Fibroblast of upper back skin (primary cell): ENCODE measurements at regions not wholly inside any gene's neighbourhood (a gene's known extent, or its start where the extent isn't known, plus 50 kb on each side); places are given as distances from the start of the nearest gene placed in this dataset.
A peak's percentile ranks its signal among the peaks of the same experiment; 100 is the strongest.

Experiments used
- DNase-seq: peaks from one replicate; pipeline ENCODE4 v3.0.0-alpha.2; 2013

GRCh38 chr5:173767574-173768266 is 120.4 kb upstream of the CPEB4 start:
- DNase-seq, result no peak

GRCh38 chr5:173768267-173768806 is 119.8 kb upstream of the CPEB4 start:
- DNase-seq, result no peak

- no peak for DNase-seq
Observed at GRCh38 chr5:173768891-173769290, 119.3 kb upstream of the CPEB4 start.

GRCh38 chr5:173770637-173771036 is 117.5 kb upstream of the CPEB4 start:
- no peak for DNase-seq

- DNase-seq, result peak; percentile 18
Observed at GRCh38 chr5:173771121-173771724, 116.9 kb upstream of the CPEB4 start.

- DNase-seq, result no peak
Observed at GRCh38 chr5:173771725-173772383, 116.3 kb upstream of the CPEB4 start.

- no peak for DNase-seq
Observed at GRCh38 chr5:173772384-173773059, 115.6 kb upstream of the CPEB4 start.

- no peak for DNase-seq
Observed at GRCh38 chr5:173774271-173774761, 113.8 kb upstream of the CPEB4 start.

GRCh38 chr5:173775261-173776197 is 112.6 kb upstream of the CPEB4 start:
- DNase-seq, result no peak

- no peak for DNase-seq
Observed at GRCh38 chr5:173777149-173777548, 111.0 kb upstream of the CPEB4 start.

GRCh38 chr5:173777674-173778073 is 110.5 kb upstream of the CPEB4 start:
- no peak for DNase-seq

GRCh38 chr5:173778152-173778782 is 109.9 kb upstream of the CPEB4 start:
- no peak for DNase-seq

GRCh38 chr5:173778784-173779304 is 109.3 kb upstream of the CPEB4 start:
- DNase-seq, result no peak

- no peak for DNase-seq
Observed at GRCh38 chr5:173780235-173781234, 107.6 kb upstream of the CPEB4 start.

GRCh38 chr5:173781432-173781815 is 106.7 kb upstream of the CPEB4 start:
- DNase-seq, result no peak

- peak; percentile 73 for DNase-seq
Observed at GRCh38 chr5:173781816-173782670, 106.1 kb upstream of the CPEB4 start.

GRCh38 chr5:173782671-173783101 is 105.5 kb upstream of the CPEB4 start:
- DNase-seq, result no peak

GRCh38 chr5:173783371-173783770 is 104.8 kb upstream of the CPEB4 start:
- DNase-seq, result no peak

GRCh38 chr5:173785400-173785799 is 102.7 kb upstream of the CPEB4 start:
- DNase-seq, result no peak
